ENCODE measurements at regions not wholly inside any gene's neighbourhood (a gene's known extent, or its start where the extent isn't known, plus 50 kb on each side); places are given as distances from the start of the nearest gene placed in this dataset.
A peak's percentile ranks its signal among the peaks of the same experiment; 100 is the strongest.

DNA sequence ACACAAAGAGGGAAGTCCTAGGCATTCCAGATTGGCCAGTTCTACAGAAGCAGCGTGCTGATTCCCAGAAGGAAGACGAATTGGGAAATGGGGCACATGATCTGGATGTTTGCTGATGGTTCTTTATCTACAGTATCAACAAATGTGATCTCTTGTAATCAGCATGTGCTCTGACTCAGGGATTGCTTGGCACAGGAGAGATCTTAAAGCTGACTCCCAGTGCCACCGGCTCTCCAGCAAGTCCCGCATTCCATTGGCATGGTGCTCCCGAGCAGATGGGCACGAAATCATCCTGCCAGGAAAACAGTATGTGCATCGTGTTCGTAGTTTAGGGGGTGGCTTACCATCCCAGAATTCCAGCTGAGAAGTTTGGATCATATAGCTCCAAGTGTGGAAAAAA is 259.9 kb upstream of the NR2F2 start:
- TF ChIP-seq, protein P1, sequence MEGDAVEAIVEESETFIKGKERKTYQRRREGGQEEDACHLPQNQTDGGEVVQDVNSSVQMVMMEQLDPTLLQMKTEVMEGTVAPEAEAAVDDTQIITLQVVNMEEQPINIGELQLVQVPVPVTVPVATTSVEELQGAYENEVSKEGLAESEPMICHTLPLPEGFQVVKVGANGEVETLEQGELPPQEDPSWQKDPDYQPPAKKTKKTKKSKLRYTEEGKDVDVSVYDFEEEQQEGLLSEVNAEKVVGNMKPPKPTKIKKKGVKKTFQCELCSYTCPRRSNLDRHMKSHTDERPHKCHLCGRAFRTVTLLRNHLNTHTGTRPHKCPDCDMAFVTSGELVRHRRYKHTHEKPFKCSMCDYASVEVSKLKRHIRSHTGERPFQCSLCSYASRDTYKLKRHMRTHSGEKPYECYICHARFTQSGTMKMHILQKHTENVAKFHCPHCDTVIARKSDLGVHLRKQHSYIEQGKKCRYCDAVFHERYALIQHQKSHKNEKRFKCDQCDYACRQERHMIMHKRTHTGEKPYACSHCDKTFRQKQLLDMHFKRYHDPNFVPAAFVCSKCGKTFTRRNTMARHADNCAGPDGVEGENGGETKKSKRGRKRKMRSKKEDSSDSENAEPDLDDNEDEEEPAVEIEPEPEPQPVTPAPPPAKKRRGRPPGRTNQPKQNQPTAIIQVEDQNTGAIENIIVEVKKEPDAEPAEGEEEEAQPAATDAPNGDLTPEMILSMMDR (conservative IDR thresholded peaks at IDR 0.05; ENCODE audit: low read length) = no peak
- no peak overlapping the region for H3K4me3 ChIP-seq (ENCODE audit: low read length)
- peak; percentile 4 for DNase-seq (ENCODE audit: low read depth)

DNA sequence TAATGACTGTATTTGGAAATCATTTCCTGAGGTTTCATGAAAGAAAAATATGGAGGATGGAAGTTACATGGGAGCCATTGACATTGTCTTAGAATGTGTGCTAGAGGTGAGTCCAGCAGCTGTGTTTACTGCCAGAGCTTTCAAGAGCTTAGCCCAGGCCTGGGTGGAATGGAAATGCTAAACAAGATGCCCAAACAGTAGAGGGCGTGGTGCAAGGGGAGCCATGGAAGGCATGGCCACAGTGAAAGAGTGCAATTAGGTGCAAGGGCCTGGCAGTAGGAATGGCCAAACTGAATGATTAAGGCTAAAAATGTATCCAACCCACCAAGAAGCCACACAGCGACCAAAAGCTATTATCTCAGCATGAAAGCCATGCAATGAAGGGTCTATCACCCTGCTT is 257.7 kb upstream of the NR2F2 start:
- DNase-seq (ENCODE audit: low read depth) = no peak
- no peak overlapping the region for H3K4me3 ChIP-seq (ENCODE audit: low read length)
- TF ChIP-seq, protein P1 (conservative IDR thresholded peaks at IDR 0.05; ENCODE audit: low read length) = no peak

DNA sequence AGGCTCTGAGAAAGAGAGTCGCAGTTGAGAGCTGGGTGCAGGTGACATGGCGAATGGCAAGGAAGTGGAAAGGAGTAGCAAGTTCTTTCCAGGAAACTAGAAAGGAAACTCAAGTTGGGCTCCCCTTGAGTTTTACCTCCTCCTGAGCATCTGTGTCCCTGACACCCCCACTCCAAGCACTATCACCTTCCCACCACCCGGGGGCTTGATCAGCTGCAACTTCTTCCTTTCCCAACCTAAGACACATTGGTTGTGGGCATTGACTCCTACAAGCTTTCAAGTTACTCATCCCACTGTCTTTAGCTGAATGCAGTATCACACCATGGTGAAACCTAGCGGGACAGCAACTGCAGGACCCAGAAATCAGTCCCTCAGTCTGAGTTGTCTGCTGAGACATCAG is 256.6 kb upstream of the NR2F2 start:
- no peak overlapping the region for H3K4me3 ChIP-seq (ENCODE audit: low read length)
- TF ChIP-seq, protein P1 (conservative IDR thresholded peaks at IDR 0.05; ENCODE audit: low read length) = no peak
- DNase-seq (ENCODE audit: low read depth) = no peak

DNA sequence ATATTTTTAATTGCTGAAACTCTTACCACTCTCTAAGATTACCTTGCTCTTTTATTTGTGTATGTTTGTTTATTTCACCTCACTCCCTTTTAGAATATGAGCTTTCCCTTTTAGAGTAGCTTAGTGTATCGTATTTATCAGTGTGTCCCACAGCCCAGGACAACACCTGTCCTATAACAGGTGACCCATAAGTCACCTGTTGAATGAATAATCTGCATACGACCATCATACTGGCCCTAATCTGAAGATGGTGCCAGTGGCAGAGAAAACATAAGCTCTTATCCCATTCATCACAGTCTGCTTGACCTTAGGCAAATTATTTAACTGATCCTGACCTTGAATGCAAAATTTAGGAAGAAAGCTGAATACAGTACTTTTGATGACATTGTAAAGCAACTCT is 254.6 kb upstream of the NR2F2 start:
- TF ChIP-seq, protein P1 (conservative IDR thresholded peaks at IDR 0.05; ENCODE audit: low read length) = no peak

DNA sequence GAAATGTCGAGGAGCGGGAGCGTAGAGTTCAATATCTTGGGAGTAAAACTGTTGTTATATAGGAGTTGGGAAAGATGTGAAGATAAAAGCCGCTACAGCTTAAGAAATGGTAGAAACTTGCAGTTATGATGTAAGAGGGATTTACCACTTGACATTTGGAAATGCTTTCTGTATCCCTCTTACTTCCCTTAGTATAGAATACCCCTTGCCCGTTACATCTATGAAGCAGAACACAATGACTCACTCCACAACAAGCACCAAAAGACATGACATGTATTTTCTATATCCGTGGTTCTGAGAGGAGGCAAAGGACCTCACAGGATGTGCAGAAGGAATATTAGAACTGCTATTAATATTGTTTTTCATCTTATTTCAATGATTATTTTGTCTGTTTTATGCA is 254.2 kb upstream of the NR2F2 start:
- DNase-seq (ENCODE audit: low read depth) = no peak
- TF ChIP-seq, protein P1 (conservative IDR thresholded peaks at IDR 0.05; ENCODE audit: low read length) = no peak
- no peak overlapping the region for H3K4me3 ChIP-seq (ENCODE audit: low read length)

More for the DNA sequence above, 254.6 kb upstream of the NR2F2 start:
- DNase-seq (ENCODE audit: low read depth) = no peak
- H3K4me3 ChIP-seq (ENCODE audit: low read length) = no peak overlapping the region

DNA sequence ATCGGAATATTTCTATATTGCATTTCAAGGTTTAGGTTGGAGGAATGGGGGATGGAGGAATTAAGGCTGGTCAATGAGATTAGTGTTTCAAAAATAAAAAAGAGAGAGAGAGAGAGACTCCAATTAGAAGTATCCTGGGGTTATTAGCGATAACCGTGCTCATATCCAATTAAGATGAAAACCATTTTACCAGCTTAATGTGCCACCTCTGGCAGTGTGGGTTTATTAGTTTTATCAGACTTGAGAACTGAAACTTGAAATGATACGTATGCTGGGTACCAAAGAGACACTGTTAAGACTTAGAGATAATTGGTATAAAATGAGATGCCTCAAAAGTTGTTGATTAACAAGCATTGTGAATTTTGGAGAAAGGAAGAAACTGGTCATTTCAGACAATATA is 251.5 kb upstream of the NR2F2 start:
- no peak overlapping the region for H3K4me3 ChIP-seq (ENCODE audit: low read length)
- no peak for DNase-seq (ENCODE audit: low read depth)
- TF ChIP-seq, protein P1 (conservative IDR thresholded peaks at IDR 0.05; ENCODE audit: low read length) = no peak

DNA sequence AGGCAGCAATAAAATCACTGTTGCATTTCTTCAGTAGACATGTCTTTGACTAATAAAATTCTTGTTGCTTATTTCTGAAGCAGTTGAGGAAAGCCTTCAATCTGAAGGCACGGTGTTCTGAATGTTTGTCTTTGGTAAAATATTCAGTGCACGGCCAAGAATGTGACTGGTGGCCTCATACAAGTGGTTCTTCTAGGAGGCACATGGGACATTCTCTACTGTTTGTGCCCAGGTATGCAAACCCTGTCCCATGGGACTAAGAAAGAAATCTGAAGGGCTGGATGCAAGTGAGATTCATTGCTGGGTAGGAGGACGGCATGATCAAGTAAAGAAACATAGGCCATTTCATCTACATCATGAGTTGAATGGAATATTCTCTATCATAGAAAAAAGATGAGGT is 250.6 kb upstream of the NR2F2 start:
- H3K4me3 ChIP-seq (ENCODE audit: low read length) = no peak overlapping the region
- no peak for DNase-seq (ENCODE audit: low read depth)
- TF ChIP-seq, protein P1 (conservative IDR thresholded peaks at IDR 0.05; ENCODE audit: low read length) = no peak

Measured in AG10803 (cell line).